ENCODE measurements at regions not wholly inside any gene's neighbourhood (a gene's known extent, or its start where the extent isn't known, plus 50 kb on each side); places are given as distances from the start of the nearest gene placed in this dataset.

DNA sequence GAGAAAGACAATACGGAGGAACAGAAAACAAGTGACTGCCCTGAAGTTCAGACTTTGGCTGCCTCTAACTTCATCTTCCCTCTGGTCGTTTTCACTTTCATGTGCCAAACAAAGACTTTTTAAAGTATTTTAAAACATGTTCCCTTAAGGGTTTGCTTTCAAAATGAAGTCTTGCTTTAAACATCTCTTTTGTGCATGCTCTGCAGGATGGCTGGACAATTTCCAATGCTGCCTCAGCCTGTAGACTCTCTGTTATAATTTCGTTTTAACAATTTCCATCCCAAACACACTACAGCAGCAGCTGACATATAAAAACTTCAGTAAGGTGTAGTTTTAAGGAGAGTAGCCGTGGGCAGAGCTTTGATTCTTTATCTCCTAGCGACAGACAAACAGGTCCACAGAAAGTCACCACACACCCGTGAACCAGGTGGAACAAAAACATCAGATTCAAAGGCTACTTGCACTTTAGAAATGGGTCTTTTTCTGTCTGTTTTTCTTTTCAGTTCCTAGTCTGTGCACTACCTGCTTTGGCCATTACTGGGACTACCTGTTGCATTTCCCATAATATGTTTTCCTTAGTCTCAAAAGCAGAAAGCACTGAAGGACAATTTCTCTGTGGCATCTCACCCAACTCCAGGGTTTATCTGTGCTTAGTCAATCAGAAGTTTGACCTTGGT lies 308.9 kb downstream of the DTWD2 start:
- DNase-seq (ENCODE audit: low read depth), result no peak
- H3K4me3 ChIP-seq (ENCODE audit: low read depth, low read length), result no peak overlapping the region
- TF ChIP-seq, protein P1, sequence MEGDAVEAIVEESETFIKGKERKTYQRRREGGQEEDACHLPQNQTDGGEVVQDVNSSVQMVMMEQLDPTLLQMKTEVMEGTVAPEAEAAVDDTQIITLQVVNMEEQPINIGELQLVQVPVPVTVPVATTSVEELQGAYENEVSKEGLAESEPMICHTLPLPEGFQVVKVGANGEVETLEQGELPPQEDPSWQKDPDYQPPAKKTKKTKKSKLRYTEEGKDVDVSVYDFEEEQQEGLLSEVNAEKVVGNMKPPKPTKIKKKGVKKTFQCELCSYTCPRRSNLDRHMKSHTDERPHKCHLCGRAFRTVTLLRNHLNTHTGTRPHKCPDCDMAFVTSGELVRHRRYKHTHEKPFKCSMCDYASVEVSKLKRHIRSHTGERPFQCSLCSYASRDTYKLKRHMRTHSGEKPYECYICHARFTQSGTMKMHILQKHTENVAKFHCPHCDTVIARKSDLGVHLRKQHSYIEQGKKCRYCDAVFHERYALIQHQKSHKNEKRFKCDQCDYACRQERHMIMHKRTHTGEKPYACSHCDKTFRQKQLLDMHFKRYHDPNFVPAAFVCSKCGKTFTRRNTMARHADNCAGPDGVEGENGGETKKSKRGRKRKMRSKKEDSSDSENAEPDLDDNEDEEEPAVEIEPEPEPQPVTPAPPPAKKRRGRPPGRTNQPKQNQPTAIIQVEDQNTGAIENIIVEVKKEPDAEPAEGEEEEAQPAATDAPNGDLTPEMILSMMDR (conservative IDR thresholded peaks at IDR 0.05; ENCODE audit: low read depth, low read length), result no peak

DNA sequence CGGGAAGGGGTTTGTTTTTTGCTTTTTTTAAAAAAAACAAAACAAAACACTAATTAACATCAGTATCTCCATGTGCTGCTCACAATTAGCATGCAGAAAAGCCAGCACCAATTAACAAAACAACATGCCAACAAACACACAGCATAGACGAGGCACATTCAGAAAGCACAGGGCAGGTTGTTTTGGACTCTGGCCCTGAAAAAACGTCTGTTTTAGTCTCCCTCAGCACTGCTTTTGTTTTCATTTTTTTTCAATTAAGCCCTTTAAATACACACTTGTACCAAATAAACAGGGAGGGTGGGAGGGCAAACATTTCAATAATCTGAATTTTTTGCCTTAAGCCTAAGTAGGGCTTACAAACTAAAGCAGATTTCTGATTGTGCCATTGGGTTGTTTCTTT lies 309.6 kb downstream of the DTWD2 start:
- TF ChIP-seq, protein P1 (conservative IDR thresholded peaks at IDR 0.05; ENCODE audit: low read depth, low read length), result no peak
- no peak for DNase-seq (ENCODE audit: low read depth)
- H3K4me3 ChIP-seq (ENCODE audit: low read depth, low read length), result no peak overlapping the region

DNA sequence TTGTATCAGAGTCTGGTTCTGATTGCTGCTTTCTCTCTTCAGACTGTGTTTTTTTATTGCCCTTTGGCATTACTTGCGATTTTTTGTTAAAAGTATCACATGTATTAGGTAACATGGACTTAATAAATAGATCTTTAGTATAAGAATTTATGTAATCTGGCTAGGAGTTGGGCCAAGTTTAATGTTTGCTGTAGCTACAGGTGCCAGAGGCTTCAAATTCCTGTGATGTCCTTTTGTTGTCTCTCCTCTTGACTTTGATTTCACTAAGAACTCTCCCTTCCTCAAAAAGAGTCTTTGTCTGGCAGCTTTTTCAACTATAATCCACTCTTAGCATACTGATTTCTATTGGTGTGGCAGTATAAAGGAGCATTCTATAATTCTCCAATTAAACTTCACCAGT lies 313.1 kb downstream of the DTWD2 start:
- TF ChIP-seq, protein P1 (conservative IDR thresholded peaks at IDR 0.05; ENCODE audit: low read depth, low read length), result no peak
- DNase-seq (ENCODE audit: low read depth), result no peak
- no peak overlapping the region for H3K4me3 ChIP-seq (ENCODE audit: low read depth, low read length)

DNA sequence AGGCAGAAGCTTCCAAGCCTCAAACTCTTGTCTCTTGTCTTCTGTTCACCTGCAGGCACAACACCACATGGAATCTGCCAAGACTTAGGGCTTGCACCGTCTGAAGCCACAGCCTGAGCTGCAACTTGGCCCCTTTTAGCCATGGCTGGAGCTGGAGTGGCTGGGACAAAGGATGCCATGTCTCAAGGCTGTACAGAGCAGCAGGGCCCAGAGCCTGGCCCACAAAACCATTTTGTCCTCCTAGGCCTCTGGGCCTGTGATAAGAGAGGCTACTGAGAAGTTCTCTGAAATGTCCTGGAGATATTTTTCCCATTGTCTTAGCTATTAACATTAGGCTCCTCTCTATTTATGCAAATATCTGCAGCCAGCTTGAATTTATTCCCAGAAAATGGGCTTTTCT lies 330.8 kb downstream of the DTWD2 start:
- DNase-seq (ENCODE audit: low read depth), result no peak
- no peak overlapping the region for H3K4me3 ChIP-seq (ENCODE audit: low read depth, low read length)
- TF ChIP-seq, protein P1 (conservative IDR thresholded peaks at IDR 0.05; ENCODE audit: low read depth, low read length), result no peak

DNA sequence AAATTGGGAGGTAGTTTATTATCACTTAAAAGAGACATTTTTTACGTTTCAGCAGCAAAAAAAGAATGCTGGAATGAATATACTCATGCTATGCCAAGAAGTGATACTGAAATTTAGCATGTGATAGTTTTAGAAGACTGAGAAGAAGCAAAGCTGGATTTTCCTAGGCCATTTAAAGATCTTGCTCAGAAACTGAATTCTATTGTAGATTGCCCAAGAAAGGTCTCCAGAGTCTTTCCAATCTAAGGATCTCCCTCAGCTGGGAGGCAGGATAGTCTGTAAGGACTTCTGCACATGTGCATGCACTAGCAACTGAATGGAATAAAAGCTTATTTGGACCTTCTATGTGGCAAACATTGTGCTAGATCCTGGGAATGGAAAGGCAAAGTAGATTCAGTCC lies 334.5 kb downstream of the DTWD2 start:
- TF ChIP-seq, protein P1 (conservative IDR thresholded peaks at IDR 0.05; ENCODE audit: low read depth, low read length), result no peak
- DNase-seq (ENCODE audit: low read depth), result no peak
- no peak overlapping the region for H3K4me3 ChIP-seq (ENCODE audit: low read depth, low read length)

DNA sequence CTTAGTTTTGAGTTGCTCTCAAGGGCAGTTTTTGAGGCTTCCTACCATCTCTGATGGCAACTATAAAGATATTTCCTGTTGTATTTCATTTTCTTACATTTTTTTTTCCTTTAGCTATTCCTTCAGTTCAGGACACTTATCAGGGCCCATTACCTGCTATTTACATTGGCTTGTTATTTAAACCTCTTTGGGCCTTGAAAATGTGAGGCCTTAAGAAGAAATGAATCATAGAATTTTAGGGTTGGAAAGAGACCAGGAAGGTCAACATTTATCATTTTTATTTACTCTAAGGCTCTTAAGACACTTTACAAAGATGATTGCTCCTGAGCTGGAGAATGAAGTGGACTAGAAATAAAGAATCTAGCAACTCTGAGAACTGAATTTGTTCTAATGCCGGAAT lies 335.2 kb downstream of the DTWD2 start:
- no peak for DNase-seq (ENCODE audit: low read depth)
- TF ChIP-seq, protein P1 (conservative IDR thresholded peaks at IDR 0.05; ENCODE audit: low read depth, low read length), result no peak
- no peak overlapping the region for H3K4me3 ChIP-seq (ENCODE audit: low read depth, low read length)

DNA sequence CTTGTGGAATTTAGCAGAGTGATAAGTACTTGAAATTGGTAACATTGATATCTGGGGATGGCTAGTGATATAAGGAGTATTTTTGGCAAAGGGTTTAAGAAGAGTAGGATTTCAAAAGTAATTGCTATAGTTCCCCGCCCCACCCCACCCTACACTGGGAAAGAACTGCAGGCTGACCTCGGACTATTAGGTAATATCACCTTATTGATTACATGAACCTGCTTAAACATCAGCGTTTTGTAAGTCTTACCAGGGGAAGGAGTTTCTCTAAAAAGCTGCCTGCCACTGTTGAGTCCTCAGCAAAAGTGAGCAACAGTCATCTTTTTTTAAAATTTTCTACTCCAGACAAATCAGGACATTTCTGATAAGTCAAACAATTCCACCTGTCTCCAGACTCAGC lies 337.3 kb downstream of the DTWD2 start:
- no peak for DNase-seq (ENCODE audit: low read depth)
- TF ChIP-seq, protein P1 (conservative IDR thresholded peaks at IDR 0.05; ENCODE audit: low read depth, low read length), result no peak
- no peak overlapping the region for H3K4me3 ChIP-seq (ENCODE audit: low read depth, low read length)
